NCI-H1092 treated with DMSO at 0.1 percent for 48 hours (cell line): ENCODE measurements at regions not wholly inside any gene's neighbourhood (a gene's known extent, or its start where the extent isn't known, plus 50 kb on each side); places are given as distances from the start of the nearest gene placed in this dataset.
"Not testable (repeated sequence)": the region's sequence is repeated elsewhere in the genome, so short reads cannot be mapped to it uniquely, and the experiment has no call there.

Experiments
- DNase-seq: peaks from one replicate; lab custom pipeline; 2025; lab: John Stamatoyannopoulos, UW

GRCh38 chr7:150046290-150047194, 172.8 kb downstream of the ATP6V0E2 start:
- not testable (repeated sequence) for DNase-seq

DNA sequence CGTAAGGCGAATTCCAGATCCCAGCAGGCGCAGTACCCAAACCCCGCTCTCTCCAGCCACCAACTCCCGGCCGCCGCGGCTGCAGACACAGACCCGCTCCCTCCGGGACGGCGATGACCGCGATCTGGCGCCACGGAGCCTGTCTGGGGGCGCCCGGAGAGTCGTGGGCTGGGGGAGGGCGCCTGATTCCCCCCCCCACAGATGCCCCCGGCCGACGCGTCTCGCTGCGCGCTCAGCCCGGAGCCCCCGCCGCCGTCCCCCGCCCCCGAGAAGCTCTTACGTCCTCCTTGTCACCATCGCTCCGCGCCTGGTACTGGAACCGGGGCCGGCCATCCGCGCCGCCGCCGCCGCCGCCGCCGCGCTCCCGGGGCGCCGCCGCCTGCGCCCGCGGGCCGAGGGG, 173.6 kb downstream of the ATP6V0E2 start:
- peak; percentile 38 for DNase-seq

DNA sequence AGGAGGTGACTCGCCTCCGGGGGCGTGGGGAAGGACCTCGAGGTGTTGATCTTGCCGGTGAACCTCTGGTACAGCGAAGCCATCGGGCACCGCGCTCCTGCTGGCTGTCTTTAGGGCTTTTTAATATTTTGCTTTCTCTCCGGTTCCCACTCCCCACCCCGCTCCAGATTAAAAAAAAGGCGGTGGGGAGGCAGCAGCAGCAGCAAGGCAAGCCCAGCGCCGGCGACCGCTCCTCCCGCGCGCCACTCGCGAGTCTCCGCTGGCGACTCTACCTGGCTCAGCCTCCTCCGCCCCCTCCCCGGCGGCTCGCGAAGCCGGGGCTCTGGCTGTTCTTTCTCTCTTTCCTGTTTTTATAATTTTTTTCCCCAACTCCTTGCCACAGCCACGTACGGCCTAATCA, 174.0 kb downstream of the ATP6V0E2 start:
- peak; percentile 37 for DNase-seq

DNA sequence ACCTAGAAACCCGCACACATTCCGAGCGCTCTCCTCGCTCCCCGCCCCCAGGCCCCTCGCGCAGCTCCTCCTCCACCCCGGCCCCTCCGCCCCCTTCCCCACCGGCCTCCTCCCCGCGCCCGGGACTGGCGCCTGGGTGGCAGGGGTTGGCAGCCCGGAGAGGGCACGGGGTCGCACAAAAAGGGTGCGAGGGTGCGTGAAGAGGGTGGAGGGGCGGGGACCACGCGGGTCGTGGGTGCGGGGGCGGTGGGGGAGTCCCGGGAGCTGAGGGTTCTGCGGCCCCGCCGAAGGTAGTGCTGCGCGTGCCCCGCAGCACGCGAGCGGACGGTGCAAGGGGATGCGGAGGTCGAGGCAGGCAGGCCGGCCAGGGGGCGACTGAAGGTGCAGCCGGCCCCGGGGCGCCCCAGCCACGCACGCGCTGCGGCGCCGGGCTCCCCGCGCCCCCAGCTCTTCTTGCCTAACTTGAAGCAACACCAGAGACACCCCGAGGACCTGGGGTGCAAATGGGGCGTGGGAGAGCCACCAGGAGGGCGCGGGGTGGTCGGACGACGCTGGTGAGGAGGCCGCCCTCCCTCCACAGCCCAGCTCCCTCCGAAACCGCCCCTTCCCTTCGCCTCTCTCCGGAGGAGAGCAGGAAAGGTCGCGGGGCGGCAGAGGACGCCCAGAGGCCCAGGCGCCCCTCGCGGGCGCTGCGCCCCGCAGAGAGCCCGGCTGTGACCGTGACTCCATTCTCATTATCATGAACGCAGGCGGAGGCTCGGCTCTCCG, 174.7 kb downstream of the ATP6V0E2 start:
- peak; percentile 34 for DNase-seq

- DNase-seq, result peak; percentile 16
These were observed 175.4 kb downstream of the ATP6V0E2 start for GRCh38 chr7:150049012-150049655.

GRCh38 chr7:150053396-150053795, 179.6 kb downstream of the ATP6V0E2 start:
- DNase-seq, result not testable (repeated sequence)

DNA sequence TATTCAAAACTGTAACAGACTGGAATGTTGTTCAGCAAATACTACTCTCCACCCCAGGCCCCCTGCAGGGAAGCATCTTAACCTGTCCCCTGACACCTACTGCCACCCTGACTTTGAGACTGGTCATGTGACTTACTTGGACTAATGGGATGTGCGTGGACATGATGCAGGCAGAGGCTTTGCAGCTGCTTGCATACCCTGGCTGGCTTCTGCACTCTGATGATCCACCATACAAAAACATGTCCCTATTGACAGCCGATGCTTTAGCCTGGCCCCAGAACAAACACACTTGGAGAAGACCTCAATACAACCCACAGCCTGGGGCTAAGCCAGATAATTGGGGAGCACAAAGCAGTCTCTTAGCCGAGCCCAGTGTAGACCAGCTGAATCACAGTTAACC, 180.5 kb downstream of the ATP6V0E2 start:
- not testable (repeated sequence) for DNase-seq

DNA sequence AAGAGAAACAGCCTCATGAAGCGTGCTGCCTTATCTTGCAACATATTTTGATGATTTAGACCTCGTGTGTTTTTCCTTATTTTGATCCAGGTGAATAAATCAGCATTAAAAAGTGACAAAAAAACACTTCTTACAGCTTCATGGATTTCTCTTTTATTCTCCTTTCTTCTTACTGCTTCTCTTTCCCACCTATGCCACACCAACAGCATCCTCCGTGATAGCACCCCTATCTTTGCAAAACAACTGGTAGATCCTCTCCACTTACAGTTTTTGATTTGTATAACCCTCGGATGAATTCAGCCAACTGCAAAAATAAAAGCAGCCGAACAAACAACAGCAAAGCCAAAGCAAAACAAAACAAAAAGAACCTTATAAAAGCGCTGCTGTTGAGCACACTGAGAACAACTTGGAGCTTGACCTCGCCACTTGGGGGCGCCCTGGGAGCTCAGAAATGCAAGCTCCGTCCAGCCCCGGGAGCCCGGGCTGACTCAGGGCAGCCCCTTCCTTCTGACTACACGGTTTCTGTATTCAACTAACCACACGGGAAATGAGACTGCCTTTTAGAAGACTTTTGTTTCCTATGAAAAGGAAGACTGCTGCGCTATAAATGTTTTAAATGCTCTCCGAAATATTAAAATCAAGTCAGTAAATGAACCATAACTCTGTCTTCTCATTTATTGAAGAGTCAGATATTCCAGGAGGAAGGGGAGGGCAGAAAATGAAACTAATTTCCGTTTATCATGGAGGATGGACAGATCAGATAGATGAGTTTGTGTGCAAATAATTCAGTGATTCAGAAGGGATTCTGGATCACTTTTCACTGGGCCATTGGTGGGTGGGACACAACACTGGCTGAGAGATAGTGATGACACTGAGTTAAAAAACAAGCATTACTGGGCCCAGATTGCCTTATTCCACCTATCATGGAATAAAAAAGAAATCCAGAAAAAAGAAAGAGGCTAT, 186.8 kb downstream of the ATP6V0E2 start:
- not testable (repeated sequence) for DNase-seq

DNA sequence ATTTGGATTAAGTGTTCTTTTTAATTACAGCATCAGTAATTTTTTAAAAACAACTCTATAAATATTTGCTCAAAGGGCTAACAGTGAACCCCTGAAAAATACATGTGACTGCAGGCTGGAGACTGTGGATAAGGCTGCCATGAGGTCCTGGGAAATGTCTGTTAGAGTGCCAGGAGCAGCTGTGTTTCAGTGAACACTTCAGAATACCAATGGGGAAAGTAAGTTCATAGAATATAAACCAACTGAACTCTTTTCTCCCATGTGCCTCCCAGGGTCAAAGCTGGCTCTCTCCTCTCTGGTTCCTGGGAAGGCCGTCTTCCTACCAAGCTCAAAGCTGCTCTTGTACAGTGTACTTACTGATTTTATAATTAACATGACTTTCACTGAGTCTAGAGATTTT, 189.4 kb downstream of the ATP6V0E2 start:
- not testable (repeated sequence) for DNase-seq

- peak; percentile 17 for DNase-seq
These were observed 196.0 kb downstream of the ATP6V0E2 start for GRCh38 chr7:150069555-150070313.

- DNase-seq, result not testable (repeated sequence)
These were observed 203.8 kb downstream of the ATP6V0E2 start for GRCh38 chr7:150077543-150077942.

- not testable (repeated sequence) for DNase-seq
These were observed 208.1 kb downstream of the ATP6V0E2 start for GRCh38 chr7:150081865-150082264.

DNA sequence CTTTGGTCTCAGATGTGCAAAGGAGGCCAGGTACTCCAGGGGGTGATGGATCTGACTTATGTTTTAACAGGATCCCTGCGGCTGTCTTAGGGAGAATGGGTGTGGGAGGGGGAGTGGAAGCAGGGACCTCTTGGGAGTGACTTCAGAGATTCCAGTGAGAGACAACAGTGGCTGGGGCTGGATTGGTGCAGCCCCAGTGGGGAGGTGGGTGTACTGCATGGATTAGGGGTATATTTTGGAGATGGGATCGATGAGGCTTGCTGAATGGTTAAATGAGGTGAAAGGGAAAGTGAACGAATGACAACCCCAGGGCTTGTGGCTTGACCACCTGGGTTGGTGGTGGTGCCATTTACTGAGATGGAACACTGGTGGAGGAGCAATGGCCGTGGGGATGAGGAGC, 211.0 kb downstream of the ATP6V0E2 start:
- not testable (repeated sequence) for DNase-seq

DNA sequence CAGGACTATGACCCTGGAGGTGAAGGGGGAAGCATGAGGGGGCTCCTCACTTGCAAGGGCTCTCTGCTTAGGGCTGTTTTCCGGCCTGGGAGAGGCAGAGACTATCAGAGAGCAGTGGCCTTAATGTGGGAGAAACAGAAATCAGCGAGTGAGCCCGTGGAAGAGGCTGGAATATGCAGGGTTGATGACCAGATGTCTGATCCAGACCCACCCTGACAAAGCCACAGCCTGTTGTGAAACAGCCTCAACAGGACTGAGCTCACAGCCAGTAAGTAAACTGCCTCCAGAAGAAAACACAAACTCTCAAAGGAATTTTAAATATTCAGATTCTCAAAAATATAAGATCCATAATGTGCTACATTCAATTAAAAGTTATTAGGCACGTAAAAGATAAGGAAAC, 213.7 kb downstream of the ATP6V0E2 start:
- not testable (repeated sequence) for DNase-seq

DNA sequence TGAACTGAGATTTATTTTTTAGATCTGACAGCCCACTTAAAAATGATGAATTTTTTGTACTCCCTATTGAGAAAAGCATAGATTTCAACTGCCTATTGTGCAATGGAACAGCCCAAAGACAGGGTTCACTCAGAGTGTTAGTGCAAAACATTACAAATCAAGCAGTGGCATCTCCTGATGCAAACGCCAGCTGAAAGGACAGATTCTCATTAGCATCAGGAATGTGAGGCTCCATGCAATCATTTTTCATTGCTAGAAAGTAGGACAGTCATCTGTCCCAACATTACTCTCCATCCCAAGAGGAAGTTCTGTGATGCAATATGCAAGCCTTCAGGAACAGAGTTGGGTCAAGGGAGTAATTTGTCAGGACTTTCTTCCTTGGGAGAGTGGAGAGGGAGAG, 215.4 kb downstream of the ATP6V0E2 start:
- not testable (repeated sequence) for DNase-seq

- DNase-seq, result peak; percentile 7
These were observed 217.0 kb downstream of the ATP6V0E2 start for GRCh38 chr7:150090776-150091175.

GRCh38 chr7:150093897-150094296, 220.1 kb downstream of the ATP6V0E2 start:
- DNase-seq, result not testable (repeated sequence)

DNA sequence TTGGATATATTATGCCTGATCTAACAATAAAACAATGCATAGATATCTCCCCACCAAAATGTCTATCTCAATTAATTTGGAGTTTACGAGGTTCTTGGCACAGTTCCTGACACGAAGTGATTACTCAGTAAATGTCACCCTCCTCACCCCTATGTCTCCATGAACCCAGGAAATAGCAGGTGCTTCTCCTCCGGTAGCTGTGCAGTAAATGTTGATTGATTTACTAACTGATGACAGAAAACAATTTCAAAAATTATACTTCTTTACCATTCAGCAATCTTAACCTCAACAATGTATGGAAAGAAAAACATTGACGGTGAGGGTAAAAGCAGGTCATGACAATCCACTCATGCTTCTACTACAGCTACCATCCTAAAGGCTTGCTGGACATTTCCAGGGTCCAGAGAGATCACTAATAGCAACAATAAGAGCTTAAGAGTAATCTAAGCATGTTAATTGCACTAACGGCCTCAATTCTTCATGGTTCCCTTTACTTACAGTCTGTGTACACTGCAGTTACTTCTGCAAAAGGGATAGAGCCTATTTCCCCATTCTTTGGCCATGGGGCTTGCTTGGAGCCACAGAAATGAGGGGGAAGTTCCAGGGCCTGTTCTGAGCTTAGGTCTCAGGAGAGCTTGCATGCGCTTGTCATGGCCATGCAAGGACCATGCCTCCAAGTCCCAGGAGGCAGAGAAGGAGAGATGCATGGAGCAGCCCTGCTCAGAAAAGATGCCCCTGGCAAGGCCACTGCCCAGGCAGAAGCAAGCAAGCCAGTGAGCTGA, 222.6 kb downstream of the ATP6V0E2 start:
- not testable (repeated sequence) for DNase-seq

- DNase-seq, result not testable (repeated sequence)
These were observed 224.6 kb upstream of the LRRC61 start for GRCh38 chr7:150098592-150098991.

DNA sequence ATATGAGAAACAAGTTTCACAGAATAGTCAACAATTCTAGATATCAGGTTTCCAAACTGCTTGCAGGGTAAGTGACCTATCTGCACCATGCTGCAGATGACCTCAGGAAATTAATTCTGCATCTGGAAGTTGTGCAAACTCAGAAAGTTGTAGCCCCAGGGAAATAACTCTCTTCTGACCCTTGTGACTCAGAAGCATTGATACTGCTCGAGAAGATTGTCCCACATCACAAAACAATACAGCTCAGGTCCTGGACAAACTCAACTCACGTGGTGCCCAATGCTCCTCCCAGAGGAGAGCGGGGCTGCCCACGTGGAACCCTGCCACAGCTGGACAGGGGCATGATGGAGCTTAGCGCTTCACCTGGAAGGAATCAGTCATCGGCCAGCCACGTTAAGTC, 221.9 kb upstream of the LRRC61 start:
- DNase-seq, result not testable (repeated sequence)
